Fibroblast of skin of left quadriceps (primary cell): ENCODE measurements at regions not wholly inside any gene's neighbourhood (a gene's known extent, or its start where the extent isn't known, plus 50 kb on each side); places are given as distances from the start of the nearest gene placed in this dataset.
A peak's percentile ranks its signal among the peaks of the same experiment; 100 is the strongest.
"Not testable (repeated sequence)": the region's sequence is repeated elsewhere in the genome, so short reads cannot be mapped to it uniquely, and the experiment has no call there.

Experiments used
- DNase-seq, 2 experiments: peaks; one replicate each; pipeline ENCODE4 v3.0.0-alpha.2; 2013; ENCODE audit warnings: low read depth in 2 of 2

DNA sequence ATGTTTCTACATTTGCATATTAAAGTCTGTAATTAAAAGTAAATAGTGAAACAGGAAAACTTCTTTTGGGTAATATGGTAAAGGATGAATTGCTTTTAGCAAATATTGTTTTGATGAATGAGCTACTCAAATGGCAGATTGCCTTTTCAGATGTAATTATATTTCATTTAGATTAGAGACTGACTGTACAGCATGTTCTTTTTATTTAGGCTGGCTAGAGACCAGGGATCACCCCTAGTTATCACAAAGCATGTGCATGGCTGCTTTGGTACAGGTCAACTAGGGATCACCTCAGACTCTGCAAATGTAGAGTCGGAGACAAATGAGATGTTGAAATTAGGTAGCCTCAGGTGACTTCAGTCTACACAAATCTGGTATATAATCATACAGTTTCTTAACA, 214.9 kb upstream of the SEMA6A start:
- DNase-seq: no peak

DNA sequence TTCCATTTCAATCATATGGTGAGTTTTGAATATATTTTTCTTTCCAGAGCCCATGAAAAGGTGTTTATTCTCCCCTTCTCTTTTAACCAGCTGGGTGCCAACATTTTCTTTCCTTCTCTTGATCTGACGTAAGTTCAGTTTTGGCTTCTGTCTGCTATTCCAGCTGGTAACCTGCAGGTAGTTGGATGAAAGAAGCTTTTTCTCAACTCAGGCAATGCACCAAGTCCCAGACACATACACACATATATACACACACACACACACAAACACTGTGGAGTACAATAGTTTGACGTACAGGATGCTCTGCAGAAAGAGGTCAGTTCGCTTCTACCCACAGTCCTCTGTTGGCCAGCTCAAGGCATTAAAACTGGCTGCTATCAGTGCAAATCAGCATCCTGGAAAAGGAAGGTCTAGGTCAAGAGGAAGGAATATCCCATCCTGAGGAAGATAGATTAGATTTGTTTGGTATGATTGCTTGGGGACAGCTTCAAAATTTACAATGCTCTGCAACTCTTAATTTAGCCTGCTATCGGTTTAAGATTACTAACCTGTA, 214.3 kb upstream of the SEMA6A start:
- DNase-seq: no peak

DNA sequence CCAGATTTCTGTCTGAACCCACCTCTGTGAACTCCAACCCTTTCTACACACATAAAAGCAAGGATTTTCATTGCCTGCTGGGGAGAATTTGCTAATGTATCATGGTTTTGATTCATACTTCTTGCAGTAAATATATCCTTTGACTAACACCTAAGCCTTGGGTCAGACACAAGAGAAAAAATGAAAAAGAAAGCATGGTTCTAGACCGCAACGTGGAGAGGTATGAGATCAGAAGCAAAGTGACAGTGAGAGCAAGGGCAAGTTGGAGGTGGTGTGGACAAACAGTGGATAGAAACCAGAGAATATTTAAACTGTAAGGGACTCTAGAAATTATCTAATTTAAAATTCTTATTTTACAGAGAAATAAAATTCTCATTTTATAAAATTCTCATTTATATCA, 212.9 kb upstream of the SEMA6A start:
- no peak for DNase-seq

DNA sequence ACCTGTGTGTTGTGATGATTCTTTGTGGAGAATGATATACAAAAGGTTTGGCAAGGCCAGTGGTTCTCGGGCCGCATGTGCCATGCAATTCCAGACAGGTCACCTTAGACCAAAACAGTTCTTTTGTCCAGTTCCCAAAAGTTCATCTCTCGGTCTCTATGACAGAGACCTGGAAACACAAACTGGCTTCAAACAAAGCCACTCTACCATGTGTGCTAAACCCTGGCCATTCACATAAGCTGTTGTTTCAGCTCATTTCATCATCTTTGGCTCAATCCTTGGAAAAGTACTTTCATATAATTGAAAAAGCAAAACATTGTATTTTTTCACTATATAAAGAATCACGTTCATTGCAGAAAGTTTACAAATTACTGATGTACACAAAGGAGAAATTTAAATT, 210.5 kb upstream of the SEMA6A start:
- DNase-seq: no peak

DNA sequence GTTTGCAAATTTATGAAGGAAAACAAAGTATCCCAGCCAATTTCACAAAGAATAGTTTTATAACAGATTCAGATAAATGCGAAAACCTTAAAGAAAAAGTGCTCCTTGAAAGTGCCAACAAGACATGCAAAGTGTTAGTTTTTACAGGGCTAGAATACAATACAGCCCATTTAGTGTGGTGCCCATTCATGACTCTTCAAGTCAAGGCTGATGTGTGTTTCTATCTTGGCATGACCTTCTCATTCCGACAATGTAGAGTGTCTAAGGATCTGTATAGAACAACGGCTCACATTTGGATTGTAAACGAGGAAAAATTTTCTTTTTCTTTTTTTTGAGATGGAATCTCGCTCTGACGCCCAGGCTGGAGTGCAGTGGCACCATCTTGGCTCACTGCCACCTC, 205.2 kb upstream of the SEMA6A start:
- DNase-seq: no peak

DNA sequence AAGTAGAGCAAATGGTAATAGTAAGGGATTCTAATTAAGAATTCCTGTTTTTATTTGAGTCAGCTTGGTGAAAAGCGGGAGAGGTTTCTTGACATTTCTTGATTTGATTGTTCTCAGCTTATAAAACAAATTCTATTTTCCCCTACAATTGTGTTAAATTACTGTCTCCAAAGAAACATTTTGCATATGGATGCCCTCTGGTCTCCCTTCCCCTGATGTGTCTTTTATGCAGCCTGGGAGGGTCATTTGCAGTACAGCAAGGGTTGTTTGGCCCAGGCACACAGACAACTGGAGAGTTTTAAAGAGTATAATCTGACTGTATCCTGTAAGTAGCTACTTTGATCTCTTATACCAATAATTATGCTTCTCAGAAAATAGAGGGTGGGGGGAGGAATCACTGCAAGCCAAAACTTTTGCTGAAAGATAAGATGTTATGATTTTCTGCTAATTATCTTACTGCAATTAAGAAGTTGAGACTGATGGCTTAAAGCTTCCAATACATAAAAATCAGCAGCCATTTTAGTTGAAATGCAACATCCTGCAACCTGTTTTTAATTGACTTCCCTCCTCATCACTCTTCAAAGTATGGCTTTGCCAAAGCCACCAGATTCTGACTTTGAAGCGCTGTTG, 204.1 kb upstream of the SEMA6A start:
- no peak for DNase-seq

DNA sequence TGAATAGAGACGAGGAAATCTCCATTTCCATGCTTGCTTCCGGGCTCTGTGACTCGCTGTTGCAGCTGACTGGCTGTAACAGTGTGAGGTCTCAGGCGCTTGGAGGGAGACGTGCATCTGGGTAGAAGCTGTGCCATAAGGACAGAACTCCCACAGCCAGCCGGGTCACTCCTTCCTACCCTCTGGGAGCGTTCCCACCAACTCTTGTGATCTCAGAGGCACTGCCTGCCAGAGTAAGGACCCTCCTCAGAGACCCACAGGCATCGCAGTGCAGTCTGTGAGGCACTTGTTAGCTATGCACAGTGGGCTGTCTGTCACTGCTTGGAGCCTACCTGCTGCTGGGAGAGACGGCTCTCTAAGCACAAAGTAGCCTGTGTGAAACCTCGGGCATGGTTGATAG, 203.4 kb upstream of the SEMA6A start:
- no peak for DNase-seq

DNA sequence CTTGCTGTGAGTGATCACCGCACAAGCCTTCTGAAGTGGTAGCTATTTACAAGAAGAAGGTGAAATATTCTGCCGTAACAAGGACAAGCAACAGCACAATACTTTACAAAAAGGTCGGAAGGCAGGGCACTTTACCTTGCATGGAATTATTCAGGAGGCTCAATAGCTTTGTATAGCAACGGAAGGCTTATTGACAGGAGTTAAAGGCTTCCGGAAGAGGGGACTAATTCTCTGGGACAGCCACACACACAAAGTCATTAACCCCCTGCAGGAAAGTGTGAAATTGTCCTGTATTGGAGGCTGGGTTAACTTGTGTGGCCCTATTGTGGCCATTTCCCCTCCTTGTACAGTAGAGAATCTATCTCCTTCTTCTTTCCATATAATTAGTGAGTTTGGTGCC, 199.3 kb upstream of the SEMA6A start:
- DNase-seq: no peak

DNA sequence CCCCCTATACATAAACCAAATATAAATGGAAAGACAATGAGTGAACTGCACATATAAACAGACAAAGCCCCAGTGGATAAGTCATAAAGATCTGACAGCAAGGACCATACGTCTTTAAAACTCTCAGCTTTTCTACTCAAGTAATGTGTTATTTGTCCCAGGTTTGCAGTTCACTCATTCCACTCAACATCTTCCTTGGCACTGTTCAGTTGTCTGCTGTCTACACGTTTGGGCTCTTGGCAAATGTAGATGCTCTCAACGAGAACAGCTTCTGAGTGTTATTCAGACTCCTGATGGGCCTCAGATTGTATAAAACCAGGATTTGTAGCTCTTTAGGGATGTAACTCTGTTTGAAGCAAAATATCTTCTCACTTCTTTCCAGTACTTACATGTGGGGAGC, 198.2 kb upstream of the SEMA6A start:
- DNase-seq: no peak

DNA sequence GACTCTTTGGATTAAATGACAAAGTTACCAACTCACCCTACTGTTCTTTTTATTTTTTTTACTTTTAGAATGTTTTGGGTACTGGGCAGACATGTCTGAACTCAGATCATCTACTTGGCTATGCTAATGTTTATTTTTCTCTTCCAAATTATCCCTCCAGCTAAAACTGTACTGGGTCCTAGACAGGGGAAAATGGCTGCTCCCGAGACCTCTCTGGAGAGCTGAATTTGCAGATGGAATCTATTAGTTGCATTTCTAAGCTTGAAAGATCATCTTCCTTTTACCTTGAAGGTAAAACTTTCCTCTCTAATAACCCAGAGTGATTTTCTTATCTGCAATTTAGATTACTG, 197.5 kb upstream of the SEMA6A start:
- no peak for DNase-seq

DNA sequence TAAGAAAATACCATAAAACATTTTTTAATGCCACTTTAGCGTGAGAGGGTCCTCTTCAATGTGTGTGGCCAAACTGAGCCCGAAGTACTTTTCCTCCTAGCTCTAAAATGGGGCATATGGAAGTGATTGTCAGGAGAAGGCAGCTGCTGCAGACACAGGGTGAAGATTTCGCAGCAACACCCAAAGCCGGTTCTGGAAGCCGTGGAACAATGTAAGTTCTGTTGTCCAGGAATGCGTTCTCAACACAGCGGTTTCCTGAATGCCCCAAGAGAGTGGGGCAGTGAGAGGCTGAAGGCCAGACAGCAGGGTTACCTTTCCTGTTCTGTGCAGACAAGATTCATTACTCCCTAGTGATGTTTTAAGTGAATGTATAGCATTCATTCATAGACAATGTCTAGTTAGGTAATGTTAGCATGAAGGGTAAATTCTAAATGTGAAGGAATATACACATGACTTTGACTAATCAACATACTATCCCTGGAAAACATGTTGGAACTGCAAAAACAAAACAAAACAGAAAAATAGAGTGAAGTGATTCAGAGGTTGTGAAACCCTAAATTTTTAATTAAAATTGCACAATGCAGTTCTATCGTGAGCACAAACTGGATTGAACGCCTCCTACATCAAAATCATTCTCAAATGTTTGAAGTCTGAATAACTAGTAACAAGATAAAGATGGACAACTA, 197.0 kb upstream of the SEMA6A start:
- peak; percentile 14 to 17 for DNase-seq

DNA sequence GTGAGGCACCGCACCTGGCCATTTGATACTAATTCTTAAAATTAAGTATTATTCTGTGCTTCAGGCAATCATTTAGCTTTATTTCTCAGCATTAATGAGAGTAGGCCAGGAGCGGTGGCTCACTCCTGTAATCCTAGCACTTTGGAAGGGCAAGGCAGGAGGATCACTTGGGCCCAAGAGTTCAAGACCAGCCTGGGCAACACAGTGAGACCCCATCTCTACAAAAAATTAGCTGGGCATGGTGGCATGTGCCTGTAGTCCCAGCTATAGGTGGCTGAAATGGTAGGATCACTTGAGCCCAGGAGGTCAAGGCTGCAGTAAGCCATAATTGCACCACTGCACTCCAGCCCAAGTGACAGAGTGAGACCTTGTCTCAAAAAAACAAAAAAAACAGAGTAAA, 195.3 kb upstream of the SEMA6A start:
- DNase-seq: not testable (repeated sequence)

DNA sequence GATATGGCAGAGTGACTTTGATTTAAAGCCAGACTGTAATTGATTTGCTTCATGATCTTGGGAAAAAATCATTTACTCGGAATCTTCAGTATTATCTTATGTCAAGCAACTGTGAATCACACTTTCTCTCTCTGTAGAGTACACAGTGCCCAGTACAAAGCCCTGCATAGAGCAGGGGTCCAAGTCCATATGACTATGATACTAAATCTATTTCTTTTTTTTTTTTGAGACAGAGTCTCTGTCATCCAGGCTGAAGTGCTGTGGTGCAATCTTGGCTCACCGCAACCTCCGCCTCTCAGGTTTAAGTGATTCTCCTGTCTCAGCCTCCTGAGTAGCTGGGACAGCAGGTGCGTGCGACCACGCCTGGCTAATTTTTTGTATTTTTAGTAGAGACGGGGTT, 194.8 kb upstream of the SEMA6A start:
- no peak for DNase-seq

DNA sequence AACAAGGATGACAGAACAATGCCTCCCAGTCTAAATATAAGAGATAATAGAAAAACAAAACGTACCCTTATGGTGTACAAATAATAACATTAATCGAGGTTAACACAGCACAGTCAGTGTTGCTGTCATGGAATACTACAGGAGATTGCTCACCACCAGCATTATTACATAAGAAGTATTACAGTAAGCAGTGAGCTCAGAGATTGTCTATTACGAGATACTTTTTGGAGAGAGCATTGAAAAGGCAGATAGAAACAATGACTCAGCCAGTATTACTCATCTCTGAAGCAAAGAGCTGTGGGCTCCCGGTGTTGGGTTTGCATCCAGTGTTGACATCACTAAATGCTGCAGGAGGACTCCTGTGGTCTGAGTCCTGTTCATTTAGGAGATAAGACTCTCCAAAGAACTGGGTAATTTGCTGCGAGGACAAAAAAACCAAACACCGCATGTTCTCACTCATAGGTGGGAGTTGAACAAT, 191.9 kb upstream of the SEMA6A start:
- DNase-seq: peak; percentile 41 to 45

DNA sequence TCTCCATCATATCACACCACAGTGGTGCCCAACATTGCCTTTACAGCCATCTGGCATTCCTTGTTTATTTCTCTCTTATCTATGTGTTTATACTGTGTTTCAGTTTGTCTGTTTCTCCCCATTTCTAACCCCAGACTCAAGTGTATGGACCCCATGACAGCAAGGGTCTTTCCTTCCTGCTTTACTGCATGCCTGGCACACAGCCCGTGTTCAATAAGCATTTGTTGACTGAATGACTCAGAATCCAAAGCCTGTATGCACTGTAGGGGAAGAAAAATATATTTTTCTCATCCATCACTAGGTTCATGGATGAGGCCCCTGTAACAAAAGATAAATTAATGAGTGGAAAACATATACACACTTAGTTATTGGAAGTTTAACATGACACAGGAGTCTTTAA, 190.8 kb upstream of the SEMA6A start:
- no peak for DNase-seq

DNA sequence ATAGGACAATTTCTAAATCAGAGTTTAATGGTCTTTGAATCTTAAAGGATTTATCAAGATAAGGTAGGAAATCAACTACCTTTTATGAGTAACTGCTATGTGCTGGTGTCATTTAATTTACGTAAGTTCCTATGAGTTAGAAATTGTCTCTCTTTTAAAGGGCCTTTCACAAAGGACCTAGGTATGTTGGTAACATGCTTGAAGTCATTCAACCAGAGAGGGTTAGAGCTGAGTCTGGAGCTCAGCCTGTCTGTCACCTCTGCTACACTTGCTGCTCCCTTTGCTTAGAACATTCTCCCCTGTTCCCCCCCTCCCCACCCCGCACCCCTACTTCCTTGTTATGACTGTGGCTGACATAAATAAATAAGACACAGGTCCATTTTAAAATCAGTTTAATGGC, 190.3 kb upstream of the SEMA6A start:
- no peak for DNase-seq

DNA sequence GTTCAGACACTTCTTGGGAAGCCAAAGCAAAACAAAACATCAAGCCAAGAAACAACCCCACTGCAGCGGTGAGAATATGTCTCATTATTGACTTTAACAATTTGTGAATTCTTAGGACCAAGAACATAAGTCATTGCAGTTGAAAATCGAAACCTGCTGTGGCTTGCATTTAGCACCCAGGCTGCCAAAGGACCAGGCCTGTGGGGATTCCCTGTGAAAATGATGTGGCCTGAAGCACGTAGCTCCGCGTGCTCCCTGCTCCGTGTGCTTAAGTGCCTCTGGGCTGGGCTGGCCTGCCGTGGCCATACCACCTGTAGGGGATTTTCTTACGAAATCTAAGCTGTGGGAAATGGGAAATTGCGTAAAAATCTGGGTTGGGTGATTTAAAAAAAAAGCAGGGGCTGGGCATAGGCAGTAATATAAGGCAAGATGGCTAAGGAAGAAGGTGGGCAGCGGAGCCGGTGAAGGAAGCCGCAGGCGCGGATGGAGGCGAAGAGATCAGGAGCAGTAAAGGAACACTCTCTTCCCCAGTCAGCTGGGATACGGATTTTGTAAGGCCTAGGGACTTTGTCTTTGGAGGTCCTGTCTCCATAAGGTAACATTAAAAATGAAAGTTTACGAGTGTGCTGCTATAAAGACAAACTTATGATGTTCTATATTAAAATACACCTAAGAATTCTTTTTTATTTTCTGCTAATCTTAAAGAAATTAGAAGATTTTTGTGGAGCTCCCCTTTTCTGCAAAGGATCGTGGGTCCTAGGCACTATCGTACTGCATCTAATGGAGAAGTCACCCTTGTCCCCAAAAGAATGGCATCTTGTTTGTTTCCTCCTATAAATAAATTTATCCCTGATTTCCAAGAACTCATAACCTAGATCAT, 189.6 kb upstream of the SEMA6A start:
- DNase-seq: no peak

DNA sequence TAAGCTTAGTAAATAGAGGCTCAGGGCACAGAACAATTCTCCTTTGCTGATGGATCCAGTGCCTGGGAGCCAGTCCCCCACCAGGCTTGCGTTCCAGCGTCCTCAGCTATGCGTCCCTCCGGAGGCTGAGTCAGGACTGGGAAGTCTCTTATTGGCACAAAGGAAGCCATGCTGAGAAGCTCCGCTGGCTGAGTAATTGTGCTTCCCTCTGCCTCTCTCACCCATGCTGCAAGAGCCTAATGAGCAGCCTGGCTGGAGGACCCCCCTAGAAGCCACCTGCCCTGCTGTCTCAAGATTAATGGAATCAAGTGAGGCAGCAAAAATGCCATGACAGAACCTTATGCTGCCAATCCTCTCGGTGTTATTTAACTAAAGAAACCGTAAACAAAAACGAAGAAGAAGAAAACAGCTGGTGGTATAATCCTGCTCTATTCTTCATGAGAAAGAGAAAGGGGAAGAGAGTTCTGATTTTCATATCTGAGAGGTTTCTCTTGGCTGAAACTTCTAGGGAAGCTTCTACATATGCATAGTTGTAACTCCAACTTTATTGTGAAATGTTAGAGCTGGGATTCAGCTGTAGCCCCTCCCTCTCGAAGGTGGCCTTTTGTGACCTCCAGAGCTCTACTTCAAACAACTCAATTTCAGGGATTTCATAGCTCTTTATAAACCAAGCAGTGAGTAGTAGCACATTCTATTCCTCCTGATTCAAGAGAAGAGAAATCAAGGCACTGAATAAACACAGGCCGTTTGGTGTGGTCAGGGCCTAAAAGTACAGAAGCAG, 185.4 kb upstream of the SEMA6A start:
- DNase-seq: no peak

DNA sequence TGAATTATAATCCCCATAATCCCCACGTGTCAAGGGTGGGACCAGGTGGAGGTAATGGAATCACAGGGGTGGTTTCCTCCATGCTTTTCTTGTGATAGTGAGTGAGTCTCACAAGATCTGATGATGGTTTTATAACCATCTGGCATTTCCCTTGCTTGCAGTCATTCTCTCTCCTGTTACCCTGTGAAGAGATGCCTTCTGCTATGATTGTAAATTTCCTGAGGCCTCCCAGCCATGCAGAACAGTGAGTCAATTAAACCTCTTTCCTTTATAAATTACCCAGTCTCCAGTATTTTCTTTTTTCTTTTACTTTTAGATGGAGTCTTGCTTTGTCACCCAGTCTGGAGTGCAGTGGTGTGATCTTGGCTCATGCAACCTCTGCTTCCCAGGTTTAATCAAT, 182.7 kb upstream of the SEMA6A start:
- DNase-seq: no peak

DNA sequence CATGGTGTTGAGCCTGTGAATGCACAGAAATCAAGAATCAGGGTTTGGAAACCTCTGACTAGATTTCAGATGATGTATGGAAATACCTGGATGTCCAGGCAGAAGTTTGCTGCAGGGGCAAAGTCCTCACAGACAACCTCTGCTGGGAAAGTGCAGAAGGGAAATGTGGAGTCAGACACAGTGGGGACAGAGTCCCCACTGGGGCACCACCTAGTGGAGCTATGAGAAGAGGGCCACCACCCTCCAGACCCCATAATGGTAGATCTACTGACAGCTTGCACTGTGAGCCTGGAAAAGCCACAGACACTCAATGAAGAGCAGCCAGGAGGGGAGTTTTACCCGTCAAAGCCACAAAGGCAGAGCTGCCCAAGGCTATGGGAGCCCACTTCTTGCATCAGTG, 181.9 kb upstream of the SEMA6A start:
- no peak for DNase-seq

DNA sequence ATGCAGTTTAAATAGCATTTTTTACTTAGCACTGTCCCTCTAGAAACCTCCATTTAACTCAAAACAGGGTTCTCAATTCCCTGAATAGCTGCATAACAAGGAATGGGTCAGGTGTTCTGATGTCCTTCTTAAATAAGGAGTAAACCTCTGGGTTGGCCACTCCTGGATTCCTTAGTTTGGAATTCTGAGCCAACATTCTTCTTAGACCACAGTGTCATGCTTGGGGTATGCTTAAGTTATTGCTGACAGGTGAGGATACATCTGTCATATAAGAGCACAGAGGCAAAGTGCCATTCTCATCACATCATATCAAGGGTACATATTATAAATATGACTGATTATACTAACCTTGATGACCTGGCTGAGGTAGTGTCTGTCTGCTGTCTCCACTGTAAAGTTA, 179.9 kb upstream of the SEMA6A start:
- no peak for DNase-seq

DNA sequence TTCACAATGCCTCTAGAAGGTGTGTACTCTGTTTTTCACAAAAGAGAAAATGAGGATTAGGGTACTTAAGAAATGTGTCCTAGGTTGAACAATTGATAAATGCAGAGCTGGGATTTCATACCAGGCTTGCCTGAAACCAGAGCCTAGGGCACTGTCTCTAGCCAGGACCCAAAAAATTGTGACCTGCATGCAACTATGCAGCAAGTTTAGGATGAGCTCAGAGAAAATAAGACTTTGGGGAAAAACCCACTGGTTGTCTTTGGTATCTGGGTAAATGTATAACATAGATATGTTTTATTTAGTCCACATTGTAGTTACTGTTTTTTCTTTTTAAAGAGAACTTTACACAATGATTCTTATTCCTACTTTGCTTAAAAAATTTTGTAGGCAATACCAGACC, 177.1 kb upstream of the SEMA6A start:
- no peak for DNase-seq
